ENCODE measurements at regions not wholly inside any gene's neighbourhood (a gene's known extent, or its start where the extent isn't known, plus 50 kb on each side); places are given as distances from the start of the nearest gene placed in this dataset.

DNA sequence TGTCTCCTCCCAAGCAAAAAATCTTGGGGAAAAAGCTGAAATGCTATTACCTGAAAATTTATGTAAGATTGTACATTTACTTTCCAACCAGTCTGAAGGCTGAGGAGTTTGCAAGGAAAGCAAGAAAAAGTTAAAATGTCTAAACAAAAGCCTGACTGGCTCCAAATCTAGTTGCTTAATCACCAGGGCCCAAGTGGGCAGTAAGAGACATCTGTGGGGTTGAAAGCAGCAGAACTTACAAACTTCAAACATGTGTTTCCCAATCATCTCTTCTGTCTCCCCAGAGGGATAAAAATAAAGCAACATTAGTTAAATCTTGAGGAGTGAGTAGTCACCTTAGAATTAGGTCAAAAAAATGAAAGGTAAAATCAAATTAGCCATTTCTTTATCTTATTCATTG is 98.6 kb downstream of the OGFRL1 start:
- no peaks in the 10 kb centered on the region for H3K36me3 ChIP-seq (ENCODE audit: control insufficient read depth in 2 of 3, insufficient read depth in 3 of 3, low read length in 3 of 3)
- H3K9me3 Mint-ChIP-seq = peaks cover 0 to 2% (median 0%) of the 10 kb centered on the region in 11 donors
- no peak for ATAC-seq
- no peak overlapping the region for H3K4me3 Mint-ChIP-seq
- H3K9me3 ChIP-seq (ENCODE audit: control insufficient read depth in 2 of 3, low read length in 3 of 3) = no peaks in the 10 kb centered on the region
- POLR2A ChIA-PET = no interaction called here
- DNase-seq = no peak
- no peak overlapping the region for H3K4me3 ChIP-seq (ENCODE audit: low read length)
- no peaks in the 10 kb centered on the region for H3K4me1 Mint-ChIP-seq
- no peaks in the 10 kb centered on the region for H3K36me3 Mint-ChIP-seq
- CTCF ChIA-PET = no interaction called here
- H3K27me3 ChIP-seq (ENCODE audit: control insufficient read depth in 2 of 2, insufficient read depth in 2 of 2, low read length in 2 of 2) = no peaks in the 10 kb centered on the region
- intact Hi-C loops (cut with micrococcal nuclease) = loop anchor here in 1 of 2 donors (10.0 kb wide), 1 partner anchor 698 kb away; no protein-coding TSS in a partner anchor
- H3K27ac Mint-ChIP-seq = no peak overlapping the region
- H3K4me1 ChIP-seq (ENCODE audit: control insufficient read depth in 2 of 2, insufficient read depth in 2 of 2, low read length in 2 of 2) = no peaks in the 10 kb centered on the region
- no peak overlapping the region for H3K27ac ChIP-seq (ENCODE audit: low read depth, low read length)
- peaks cover 5 to 23% (median 14%) of the 10 kb centered on the region in 5 donors for H3K27me3 Mint-ChIP-seq

DNA sequence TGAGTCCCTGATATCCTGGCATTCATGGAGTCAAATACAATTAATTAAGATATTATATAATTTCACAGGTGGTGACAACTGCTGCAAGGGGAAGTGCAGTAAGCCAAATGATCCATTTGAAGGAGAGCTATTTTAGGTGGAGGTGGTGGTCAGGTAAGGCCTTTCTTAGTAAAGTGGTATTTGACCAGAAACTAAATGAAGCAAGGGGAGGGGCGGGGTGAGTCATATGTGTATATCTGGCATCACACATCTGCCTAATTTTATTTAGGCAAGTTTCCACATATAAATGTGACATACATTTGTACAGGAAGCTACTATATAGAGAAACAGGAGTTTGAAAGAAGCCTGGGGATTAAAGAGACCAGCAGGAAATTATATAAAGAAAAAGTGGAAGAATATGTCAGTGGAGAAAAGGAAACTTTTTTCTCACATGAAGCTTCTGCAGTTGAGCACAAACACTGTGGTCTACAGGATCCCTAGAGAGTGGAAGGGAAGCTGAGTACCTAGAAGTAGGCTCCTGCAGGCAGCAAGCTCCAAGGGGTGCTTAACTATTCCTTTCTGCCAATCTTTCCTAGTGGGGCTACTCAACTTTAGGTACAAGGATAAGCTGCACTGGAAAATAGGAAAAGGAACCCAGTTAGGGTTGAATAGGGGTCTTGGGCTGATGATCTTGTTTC is 99.6 kb downstream of the OGFRL1 start:
- Mint-ChIP-seq H3K27ac (no peak overlapping the region), H3K27me3 (peaks cover 5 to 24% (median 14%) of the 10 kb centered on the region in 5 donors), H3K9me3 (peaks cover 0 to 2% (median 0%) of the 10 kb centered on the region in 11 donors), H3K36me3 (no peaks in the 10 kb centered on the region), H3K4me1 (no peaks in the 10 kb centered on the region), H3K4me3 (no peak overlapping the region)
- Histone ChIP-seq H3K4me1 (ENCODE audit: control insufficient read depth in 2 of 2, insufficient read depth in 2 of 2, low read length in 2 of 2) (no peaks in the 10 kb centered on the region), H3K9me3 (ENCODE audit: control insufficient read depth in 2 of 3, low read length in 3 of 3) (no peaks in the 10 kb centered on the region), H3K36me3 (ENCODE audit: control insufficient read depth in 2 of 3, insufficient read depth in 3 of 3, low read length in 3 of 3) (no peaks in the 10 kb centered on the region), H3K27ac (ENCODE audit: low read depth, low read length) (no peak overlapping the region), H3K27me3 (ENCODE audit: control insufficient read depth in 2 of 2, insufficient read depth in 2 of 2, low read length in 2 of 2) (no peaks in the 10 kb centered on the region), H3K4me3 (ENCODE audit: low read length) (no peak overlapping the region)
- intact Hi-C loops (cut with micrococcal nuclease) = loop anchor here in 1 of 2 donors (10.0 kb wide), 1 partner anchor 697 kb away; no protein-coding TSS in a partner anchor
- POLR2A ChIA-PET = no interaction called here
- ATAC-seq = no peak
- no peak for DNase-seq
- CTCF ChIA-PET = no interaction called here

DNA sequence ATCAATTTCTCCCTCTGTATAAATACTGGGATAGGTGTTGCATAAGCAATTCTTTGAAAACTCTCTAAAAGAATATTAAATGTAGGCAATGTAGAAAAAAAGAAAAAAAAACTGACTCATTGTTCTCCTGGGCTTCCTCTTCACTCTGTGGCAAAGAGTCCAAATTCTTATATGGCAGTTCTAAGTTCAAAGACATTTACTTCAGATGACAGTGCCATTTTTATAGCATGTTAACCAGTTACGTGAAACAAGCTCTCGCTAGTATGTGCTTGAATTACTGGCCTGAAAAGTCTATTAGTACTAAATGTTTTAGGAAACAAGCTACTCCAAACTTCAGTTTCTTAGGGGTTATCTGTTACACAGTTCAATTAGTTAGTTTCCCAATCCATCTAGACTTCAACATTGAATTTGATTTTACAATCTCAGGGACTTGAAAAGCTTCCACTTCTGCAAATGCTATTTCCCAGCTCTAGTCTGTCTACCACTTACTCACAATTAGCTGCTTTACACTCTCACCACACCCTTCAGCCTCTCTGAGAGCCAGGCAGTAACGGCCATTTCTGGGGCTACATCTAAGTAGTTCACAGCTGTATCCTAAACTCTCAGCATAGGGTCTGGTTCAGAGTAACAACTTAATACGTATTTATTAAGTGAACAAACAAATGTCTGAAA is 100.4 kb downstream of the OGFRL1 start:
- Mint-ChIP-seq H3K4me1 (no peaks in the 10 kb centered on the region), H3K4me3 (no peak overlapping the region), H3K27me3 (peaks cover 1 to 19% (median 14%) of the 10 kb centered on the region in 5 donors), H3K27ac (no peak overlapping the region), H3K36me3 (no peaks in the 10 kb centered on the region), H3K9me3 (peaks cover 0 to 2% (median 0%) of the 10 kb centered on the region in 11 donors)
- POLR2A ChIA-PET = no interaction called here
- no peaks in the 10 kb centered on the region for H3K36me3 ChIP-seq (ENCODE audit: control insufficient read depth in 2 of 3, insufficient read depth in 3 of 3, low read length in 3 of 3)
- intact Hi-C loops (cut with micrococcal nuclease) = loop anchor here in 1 of 2 donors (10.0 kb wide), 1 partner anchor 696 kb away; no protein-coding TSS in a partner anchor
- H3K27me3 ChIP-seq (ENCODE audit: control insufficient read depth in 2 of 2, insufficient read depth in 2 of 2, low read length in 2 of 2) = no peaks in the 10 kb centered on the region
- H3K4me1 ChIP-seq (ENCODE audit: control insufficient read depth in 2 of 2, insufficient read depth in 2 of 2, low read length in 2 of 2) = no peaks in the 10 kb centered on the region
- ATAC-seq (no peak), DNase-seq (no peak)
- CTCF ChIA-PET = no interaction called here
- no peak overlapping the region for H3K27ac ChIP-seq (ENCODE audit: low read depth, low read length)
- no peaks in the 10 kb centered on the region for H3K9me3 ChIP-seq (ENCODE audit: control insufficient read depth in 2 of 3, low read length in 3 of 3)
- no peak overlapping the region for H3K4me3 ChIP-seq (ENCODE audit: low read length)

GRCh38 chr6:71391126-71391525 is 102.5 kb downstream of the OGFRL1 start:
- Histone ChIP-seq H3K27ac (ENCODE audit: low read depth, low read length) (no peak overlapping the region), H3K4me1 (ENCODE audit: control insufficient read depth in 2 of 2, insufficient read depth in 2 of 2, low read length in 2 of 2) (no peaks in the 10 kb centered on the region), H3K36me3 (ENCODE audit: control insufficient read depth in 2 of 3, insufficient read depth in 3 of 3, low read length in 3 of 3) (no peaks in the 10 kb centered on the region), H3K27me3 (ENCODE audit: control insufficient read depth in 2 of 2, insufficient read depth in 2 of 2, low read length in 2 of 2) (no peaks in the 10 kb centered on the region), H3K9me3 (ENCODE audit: control insufficient read depth in 2 of 3, low read length in 3 of 3) (no peaks in the 10 kb centered on the region), H3K4me3 (ENCODE audit: low read length) (no peak overlapping the region)
- H3K27me3 Mint-ChIP-seq = peaks cover 1 to 19% (median 8%) of the 10 kb centered on the region in 5 donors
- no peak for ATAC-seq
- H3K4me1 Mint-ChIP-seq = no peaks in the 10 kb centered on the region
- CTCF ChIA-PET = no interaction called here
- no peak overlapping the region for H3K4me3 Mint-ChIP-seq
- POLR2A ChIA-PET = no interaction called here
- no peak for DNase-seq
- no peaks in the 10 kb centered on the region for H3K36me3 Mint-ChIP-seq
- no peak overlapping the region for H3K27ac Mint-ChIP-seq
- peaks cover 0 to 2% (median 0%) of the 10 kb centered on the region in 11 donors for H3K9me3 Mint-ChIP-seq
- intact Hi-C loops (cut with micrococcal nuclease) = no loop called here

- no peak for DNase-seq
- Histone ChIP-seq H3K27ac (ENCODE audit: low read depth, low read length) (no peak overlapping the region), H3K27me3 (ENCODE audit: control insufficient read depth in 2 of 2, insufficient read depth in 2 of 2, low read length in 2 of 2) (no peaks in the 10 kb centered on the region), H3K9me3 (ENCODE audit: control insufficient read depth in 2 of 3, low read length in 3 of 3) (no peaks in the 10 kb centered on the region), H3K4me3 (ENCODE audit: low read length) (no peak overlapping the region), H3K36me3 (ENCODE audit: control insufficient read depth in 2 of 3, insufficient read depth in 3 of 3, low read length in 3 of 3) (no peaks in the 10 kb centered on the region), H3K4me1 (ENCODE audit: control insufficient read depth in 2 of 2, insufficient read depth in 2 of 2, low read length in 2 of 2) (no peaks in the 10 kb centered on the region)
- peaks cover 1 to 19% (median 8%) of the 10 kb centered on the region in 5 donors for H3K27me3 Mint-ChIP-seq
- H3K9me3 Mint-ChIP-seq = peaks cover 0 to 2% (median 0%) of the 10 kb centered on the region in 11 donors
- CTCF ChIA-PET = no interaction called here
- no peaks in the 10 kb centered on the region for H3K36me3 Mint-ChIP-seq
- no peaks in the 10 kb centered on the region for H3K4me1 Mint-ChIP-seq
- H3K4me3 Mint-ChIP-seq = no peak overlapping the region
- intact Hi-C loops (cut with micrococcal nuclease) = no loop called here
- POLR2A ChIA-PET = no interaction called here
- H3K27ac Mint-ChIP-seq = no peak overlapping the region
- ATAC-seq = no peak
Measured at GRCh38 chr6:71392276-71392675, 103.7 kb downstream of the OGFRL1 start.

DNA sequence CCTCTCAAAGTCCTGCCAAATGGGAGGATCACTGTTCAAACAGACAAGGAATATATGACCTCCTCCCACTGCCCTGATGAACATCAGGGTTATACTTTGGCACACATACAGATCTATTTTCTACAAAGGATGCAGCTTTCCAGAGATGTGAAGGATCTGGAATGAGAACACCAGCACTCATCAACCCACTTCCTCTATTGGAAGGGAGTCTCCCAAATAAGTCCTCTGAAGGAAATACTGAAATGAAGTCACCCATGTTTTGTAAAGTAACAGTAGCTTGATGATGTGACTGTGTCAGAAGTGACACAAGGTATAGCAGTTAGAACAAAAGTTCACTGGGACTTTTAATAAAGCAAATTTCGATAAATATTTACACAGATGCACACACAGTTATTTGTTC is 104.9 kb downstream of the OGFRL1 start:
- H3K9me3 ChIP-seq (ENCODE audit: control insufficient read depth in 2 of 3, low read length in 3 of 3) = no peaks in the 10 kb centered on the region
- POLR2A ChIA-PET = no interaction called here
- H3K4me3 ChIP-seq (ENCODE audit: low read length) = no peak overlapping the region
- Mint-ChIP-seq H3K27ac (no peak overlapping the region), H3K36me3 (no peaks in the 10 kb centered on the region), H3K4me3 (no peak overlapping the region), H3K4me1 (no peaks in the 10 kb centered on the region), H3K27me3 (peaks cover 1 to 20% (median 8%) of the 10 kb centered on the region in 5 donors), H3K9me3 (peaks cover 0 to 3% (median 0%) of the 10 kb centered on the region in 11 donors)
- CTCF ChIA-PET = no interaction called here
- DNase-seq = no peak
- H3K36me3 ChIP-seq (ENCODE audit: control insufficient read depth in 2 of 3, insufficient read depth in 3 of 3, low read length in 3 of 3) = no peaks in the 10 kb centered on the region
- intact Hi-C loops (cut with micrococcal nuclease) = no loop called here
- H3K27ac ChIP-seq (ENCODE audit: low read depth, low read length) = no peak overlapping the region
- H3K27me3 ChIP-seq (ENCODE audit: control insufficient read depth in 2 of 2, insufficient read depth in 2 of 2, low read length in 2 of 2) = no peaks in the 10 kb centered on the region
- no peak for ATAC-seq
- no peaks in the 10 kb centered on the region for H3K4me1 ChIP-seq (ENCODE audit: control insufficient read depth in 2 of 2, insufficient read depth in 2 of 2, low read length in 2 of 2)

- Mint-ChIP-seq H3K27me3 (peaks cover 1 to 21% (median 8%) of the 10 kb centered on the region in 5 donors), H3K27ac (no peak overlapping the region), H3K9me3 (peaks cover 0 to 3% (median 0%) of the 10 kb centered on the region in 11 donors), H3K36me3 (no peaks in the 10 kb centered on the region), H3K4me3 (no peak overlapping the region), H3K4me1 (no peaks in the 10 kb centered on the region)
- intact Hi-C loops (cut with micrococcal nuclease) = no loop called here
- H3K27ac ChIP-seq (ENCODE audit: low read depth, low read length) = no peak overlapping the region
- H3K9me3 ChIP-seq (ENCODE audit: control insufficient read depth in 2 of 3, low read length in 3 of 3) = no peaks in the 10 kb centered on the region
- H3K36me3 ChIP-seq (ENCODE audit: control insufficient read depth in 2 of 3, insufficient read depth in 3 of 3, low read length in 3 of 3) = no peaks in the 10 kb centered on the region
- H3K4me3 ChIP-seq (ENCODE audit: low read length) = no peak overlapping the region
- ChIA-PET CTCF (no interaction called here), POLR2A (no interaction called here)
- DNase-seq (no peak), ATAC-seq (no peak)
- H3K27me3 ChIP-seq (ENCODE audit: control insufficient read depth in 2 of 2, insufficient read depth in 2 of 2, low read length in 2 of 2) = no peaks in the 10 kb centered on the region
- no peaks in the 10 kb centered on the region for H3K4me1 ChIP-seq (ENCODE audit: control insufficient read depth in 2 of 2, insufficient read depth in 2 of 2, low read length in 2 of 2)
Measured at GRCh38 chr6:71393981-71394432, 105.4 kb downstream of the OGFRL1 start.
